HG02840 (cell line): ENCODE measurements at regions not wholly inside any gene's neighbourhood (a gene's known extent, or its start where the extent isn't known, plus 50 kb on each side); places are given as distances from the start of the nearest gene placed in this dataset.

Experiments
- ATAC-seq: cut with Tn5 transposase; IDR thresholded peaks from one replicate; pipeline ENCODE4 v1.9.1; 2021; ENCODE audit warnings: mild to moderate bottlenecking, moderate library complexity, moderate number of reproducible peaks; ENCODE audit not compliant: unreplicated experiment, low FRiP score

- ATAC-seq = no peak
Measured at GRCh38 chr6:47091886-47092668, 49.9 kb upstream of the ADGRF1 start.
